ENCODE measurements at regions not wholly inside any gene's neighbourhood (a gene's known extent, or its start where the extent isn't known, plus 50 kb on each side); places are given as distances from the start of the nearest gene placed in this dataset.

- TF ChIP-seq POLR2A (IDR thresholded peaks at IDR 0.05; ENCODE audit: low read length) (no peak), GATA1 (IDR thresholded peaks at IDR 0.05; ENCODE audit: low read depth, low read length) (no peak)
Measured at GRCh38 chr4:145271194-145271593, 90.8 kb upstream of the OTUD4 start.
